Fibroblast of villous mesenchyme (primary cell): ENCODE measurements at regions not wholly inside any gene's neighbourhood (a gene's known extent, or its start where the extent isn't known, plus 50 kb on each side); places are given as distances from the start of the nearest gene placed in this dataset.
"Not testable (repeated sequence)": the region's sequence is repeated elsewhere in the genome, so short reads cannot be mapped to it uniquely, and the experiment has no call there.

ENCODE experiments used
- DNase-seq: peaks from one replicate; pipeline ENCODE4 v3.0.0-alpha.2; 2010; ENCODE audit warnings: low read depth
- H3K4me3 ChIP-seq: 2 replicates; pipeline ENCODE4 v1.5.1; 2011; ENCODE audit warnings: low read depth, mild to moderate bottlenecking, low read length
- TF ChIP-seq, protein P1 (sequence below): IDR thresholded peaks from 2 replicates; pipeline ENCODE4 v1.5.1; 2012; ENCODE audit warnings: low read depth, mild to moderate bottlenecking, low read length; ENCODE audit not compliant: insufficient read depth

DNA sequence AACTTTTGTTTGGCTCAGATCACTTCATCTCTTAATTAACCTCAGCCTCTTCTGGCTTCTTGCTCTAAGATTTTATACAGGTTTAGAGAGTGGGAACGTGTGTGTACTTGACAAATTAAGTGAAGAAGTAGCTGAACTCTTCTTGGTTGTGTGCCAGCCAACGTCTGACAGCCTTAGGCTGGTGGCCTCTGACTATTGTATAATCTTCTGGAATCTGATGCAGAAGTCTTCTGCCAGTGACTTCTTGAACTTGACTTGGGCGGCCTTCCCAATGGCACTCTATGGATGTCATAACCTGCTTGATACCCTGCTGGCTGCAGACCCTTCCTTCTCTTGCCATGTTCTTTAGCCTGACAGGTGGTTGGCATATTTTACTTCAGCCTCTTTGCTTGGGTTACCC lies 660.5 kb downstream of the DOK5 start:
- no peak overlapping the region for H3K4me3 ChIP-seq
- no peak for DNase-seq
- TF ChIP-seq, protein P1, sequence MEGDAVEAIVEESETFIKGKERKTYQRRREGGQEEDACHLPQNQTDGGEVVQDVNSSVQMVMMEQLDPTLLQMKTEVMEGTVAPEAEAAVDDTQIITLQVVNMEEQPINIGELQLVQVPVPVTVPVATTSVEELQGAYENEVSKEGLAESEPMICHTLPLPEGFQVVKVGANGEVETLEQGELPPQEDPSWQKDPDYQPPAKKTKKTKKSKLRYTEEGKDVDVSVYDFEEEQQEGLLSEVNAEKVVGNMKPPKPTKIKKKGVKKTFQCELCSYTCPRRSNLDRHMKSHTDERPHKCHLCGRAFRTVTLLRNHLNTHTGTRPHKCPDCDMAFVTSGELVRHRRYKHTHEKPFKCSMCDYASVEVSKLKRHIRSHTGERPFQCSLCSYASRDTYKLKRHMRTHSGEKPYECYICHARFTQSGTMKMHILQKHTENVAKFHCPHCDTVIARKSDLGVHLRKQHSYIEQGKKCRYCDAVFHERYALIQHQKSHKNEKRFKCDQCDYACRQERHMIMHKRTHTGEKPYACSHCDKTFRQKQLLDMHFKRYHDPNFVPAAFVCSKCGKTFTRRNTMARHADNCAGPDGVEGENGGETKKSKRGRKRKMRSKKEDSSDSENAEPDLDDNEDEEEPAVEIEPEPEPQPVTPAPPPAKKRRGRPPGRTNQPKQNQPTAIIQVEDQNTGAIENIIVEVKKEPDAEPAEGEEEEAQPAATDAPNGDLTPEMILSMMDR = no peak

DNA sequence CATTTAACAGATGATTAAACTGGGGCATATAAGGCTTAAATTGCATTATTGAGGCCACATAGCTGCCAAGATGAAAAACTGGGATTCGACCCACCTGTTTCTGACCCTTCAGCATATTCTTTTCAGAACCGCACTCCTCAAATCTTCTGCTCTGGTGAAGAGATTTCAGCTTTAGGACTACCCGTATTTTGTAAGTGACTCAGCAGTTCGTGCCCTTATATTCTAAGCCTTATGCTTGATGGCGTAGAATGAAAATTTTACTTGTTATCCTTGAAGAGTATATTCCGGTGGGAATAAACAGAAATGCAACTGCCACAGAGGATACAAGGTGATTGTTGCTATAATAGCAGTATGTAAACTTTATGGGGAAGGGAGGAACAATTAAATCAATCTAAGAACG lies 657.1 kb downstream of the DOK5 start:
- TF ChIP-seq, protein P1 = no peak
- DNase-seq = no peak
- H3K4me3 ChIP-seq = no peak overlapping the region

DNA sequence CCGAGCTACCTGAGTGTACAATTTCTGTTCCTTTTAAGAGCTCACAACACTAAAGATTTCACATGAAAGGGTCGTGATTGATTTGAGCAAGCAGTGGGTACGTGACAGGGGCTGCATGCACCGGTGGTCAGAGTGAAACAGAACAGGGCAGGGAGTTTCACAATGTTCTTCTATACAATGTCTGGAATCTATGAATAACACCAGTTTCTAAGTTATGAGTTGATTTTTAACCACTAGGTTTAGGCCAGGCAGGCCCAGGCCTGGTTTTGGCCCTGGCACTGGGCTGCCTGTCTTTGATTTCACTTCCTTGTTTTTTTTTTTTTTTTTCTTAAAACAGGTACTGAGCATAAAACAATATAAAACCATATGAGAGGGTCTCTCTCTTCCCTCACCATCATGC lies 642.2 kb downstream of the DOK5 start:
- DNase-seq, H3K4me3 ChIP-seq: not testable (repeated sequence)

DNA sequence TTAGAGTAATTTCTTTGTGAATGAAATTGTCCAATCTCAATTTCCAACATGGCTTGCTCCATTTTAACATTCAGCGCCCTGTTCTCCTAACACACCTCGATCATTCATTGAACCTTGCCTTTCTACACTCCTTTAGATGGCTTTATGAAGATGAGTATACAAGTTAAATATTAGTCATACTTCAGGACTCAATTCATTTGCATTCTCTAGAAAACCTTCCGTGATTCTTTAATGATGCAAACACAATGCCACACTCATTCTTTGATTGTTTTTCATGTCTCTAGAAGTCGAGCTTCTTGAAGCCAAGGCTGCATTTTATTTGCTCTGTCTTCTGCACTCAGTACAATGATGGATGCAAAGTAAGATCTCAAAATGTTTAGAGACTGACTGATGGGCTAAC lies 641.2 kb downstream of the DOK5 start:
- H3K4me3 ChIP-seq = no peak overlapping the region
- TF ChIP-seq, protein P1 = no peak
- no peak for DNase-seq

DNA sequence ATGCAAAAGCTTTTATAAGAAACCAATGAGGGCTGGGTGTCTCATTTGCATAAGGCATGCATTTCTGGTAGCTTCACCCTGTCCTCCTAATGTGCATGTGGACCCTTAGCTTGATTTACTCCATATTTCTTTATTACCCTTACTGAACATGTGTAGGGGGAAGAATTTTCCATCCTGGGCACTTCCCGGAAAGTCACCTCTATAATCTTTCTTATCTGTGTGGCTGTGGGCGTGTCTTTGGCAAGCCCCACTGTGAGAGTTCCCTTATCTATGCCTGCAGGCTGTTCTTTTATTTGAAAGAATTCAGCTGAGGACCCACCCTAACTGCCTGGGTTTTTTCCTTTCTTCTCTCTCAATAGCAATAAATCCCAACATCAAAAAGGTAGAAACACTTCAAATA lies 627.8 kb downstream of the DOK5 start:
- DNase-seq = no peak
- H3K4me3 ChIP-seq = no peak overlapping the region
- TF ChIP-seq, protein P1 = no peak

DNA sequence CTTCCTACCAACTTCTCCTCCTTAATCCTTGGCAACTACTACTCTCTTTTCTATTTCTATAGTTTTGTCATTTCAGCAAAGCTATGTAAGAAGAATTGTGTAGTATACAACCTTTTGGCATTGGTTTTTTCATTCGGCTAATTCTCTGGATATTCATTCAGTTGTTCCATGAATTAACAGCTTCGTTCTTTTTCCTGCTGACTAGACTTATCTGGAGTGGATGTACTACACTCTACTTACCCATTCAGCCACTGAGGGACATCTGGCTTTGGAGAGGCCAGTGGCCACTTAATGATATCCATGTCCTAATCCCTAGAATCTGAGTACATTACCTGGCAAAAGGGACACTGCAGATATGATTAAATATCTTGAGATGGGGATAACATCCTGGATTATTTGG lies 623.9 kb downstream of the DOK5 start:
- TF ChIP-seq, protein P1 = no peak
- no peak overlapping the region for H3K4me3 ChIP-seq
- DNase-seq = no peak

DNA sequence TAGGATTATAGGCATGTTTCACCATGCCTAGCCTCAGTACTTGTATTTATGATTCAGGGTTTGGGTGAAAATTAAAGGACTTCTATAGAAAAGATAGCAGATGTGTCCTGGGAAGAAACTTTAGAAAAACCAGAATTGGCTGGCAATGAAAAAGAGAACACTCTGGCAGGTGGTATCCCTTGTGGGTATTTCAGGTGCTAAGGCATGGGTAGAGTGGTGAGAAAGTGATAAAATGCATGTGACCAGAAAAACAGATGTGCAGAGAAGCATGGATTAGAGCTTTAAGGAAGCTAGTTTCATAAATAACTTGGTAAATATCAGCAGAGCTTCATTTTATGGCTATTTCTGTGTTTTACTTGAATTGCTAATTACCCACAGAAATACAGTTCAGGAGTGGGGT lies 622.2 kb downstream of the DOK5 start:
- TF ChIP-seq, protein P1 = no peak
- DNase-seq = no peak
- H3K4me3 ChIP-seq = no peak overlapping the region
